ENCODE measurements at regions not wholly inside any gene's neighbourhood (a gene's known extent, or its start where the extent isn't known, plus 50 kb on each side); places are given as distances from the start of the nearest gene placed in this dataset.
"Not testable (repeated sequence)": the region's sequence is repeated elsewhere in the genome, so short reads cannot be mapped to it uniquely, and the experiment has no call there.

GRCh38 chr13:66237411-66238062 is 992.6 kb downstream of the PCDH9 start:
- DNase-seq (ENCODE audit: low read depth in 2 of 2), result no peak

- no peak for DNase-seq (ENCODE audit: low read depth in 2 of 2)
These were observed 996.0 kb downstream of the PCDH9 start for GRCh38 chr13:66234159-66234558.

DNA sequence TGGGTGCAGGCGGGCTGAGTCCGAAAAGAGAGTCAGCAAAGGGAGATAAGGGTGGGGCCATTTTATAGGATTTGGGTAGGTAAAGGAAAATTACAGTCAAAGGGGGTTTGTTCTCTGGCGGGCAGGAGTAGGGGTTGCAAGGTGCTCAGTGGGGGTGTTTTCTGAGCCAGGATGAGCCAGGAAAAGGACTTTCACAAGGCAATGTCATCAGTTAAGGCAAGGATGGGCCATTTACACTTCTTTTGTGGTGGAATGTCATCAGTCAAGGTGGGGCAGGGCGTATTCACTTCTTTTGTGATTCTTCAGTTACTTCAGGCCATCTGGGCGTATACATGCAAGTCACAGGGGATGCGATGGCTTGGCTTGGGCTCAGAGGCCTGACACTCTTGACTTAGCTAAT is 998.2 kb downstream of the PCDH9 start:
- not testable (repeated sequence) for DNase-seq (ENCODE audit: low read depth in 2 of 2)

- no peak for DNase-seq (ENCODE audit: low read depth in 2 of 2)
These were observed 1005.1 kb downstream of the PCDH9 start for GRCh38 chr13:66225072-66225471.

GRCh38 chr13:66224663-66225062 is 1005.5 kb downstream of the PCDH9 start:
- no peak for DNase-seq (ENCODE audit: low read depth in 2 of 2)

DNA sequence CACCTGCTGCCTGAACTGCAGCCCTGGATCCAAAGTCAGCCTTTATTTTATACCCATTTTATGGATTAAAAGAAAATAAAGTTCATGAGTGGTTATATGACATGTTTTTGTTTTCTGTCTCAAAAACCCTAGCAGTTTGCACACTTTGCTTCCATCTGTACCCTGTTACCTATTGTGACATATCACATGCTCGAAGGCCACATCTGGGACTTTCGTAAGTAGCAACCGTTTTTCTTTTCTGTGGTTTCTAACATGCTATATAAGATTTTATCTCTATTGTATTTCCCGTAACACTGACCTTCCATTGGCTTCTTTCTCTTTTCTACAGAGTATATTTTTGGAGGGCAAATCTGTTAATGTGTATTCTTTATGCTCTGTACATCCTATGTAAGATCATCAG is 1007.2 kb downstream of the PCDH9 start:
- no peak for DNase-seq (ENCODE audit: low read depth in 2 of 2)

DNA sequence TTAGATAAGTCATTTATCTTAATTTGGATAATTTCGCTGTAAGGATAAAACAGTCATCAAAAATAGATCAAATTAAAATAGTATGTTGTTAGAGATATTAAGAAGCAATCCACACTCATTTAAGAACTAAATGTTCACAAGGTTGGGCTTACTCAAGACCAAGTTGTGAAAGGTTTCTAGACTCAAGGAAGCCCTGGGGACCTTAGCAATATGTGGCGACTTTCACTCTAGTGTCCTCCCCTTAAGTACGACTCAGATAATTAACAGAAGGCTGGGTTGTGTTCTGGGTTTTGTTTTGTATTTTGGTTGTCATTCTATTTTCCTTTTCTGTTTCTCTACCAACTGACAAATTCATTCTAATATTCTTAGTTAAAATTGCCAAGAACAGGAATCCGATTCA is 1008.0 kb downstream of the PCDH9 start:
- no peak for DNase-seq (ENCODE audit: low read depth in 2 of 2)

- no peak for DNase-seq (ENCODE audit: low read depth in 2 of 2)
These were observed 1010.6 kb downstream of the PCDH9 start for GRCh38 chr13:66219506-66219905.

GRCh38 chr13:66218583-66218982 is 1011.6 kb downstream of the PCDH9 start:
- DNase-seq (ENCODE audit: low read depth in 2 of 2), result no peak

GRCh38 chr13:66216728-66217127 is 1013.4 kb downstream of the PCDH9 start:
- DNase-seq (ENCODE audit: low read depth in 2 of 2), result no peak

- DNase-seq (ENCODE audit: low read depth in 2 of 2), result no peak
These were observed 1015.7 kb downstream of the PCDH9 start for GRCh38 chr13:66214467-66214866.

- no peak for DNase-seq (ENCODE audit: low read depth in 2 of 2)
These were observed 1017.6 kb downstream of the PCDH9 start for GRCh38 chr13:66212511-66212910.

DNA sequence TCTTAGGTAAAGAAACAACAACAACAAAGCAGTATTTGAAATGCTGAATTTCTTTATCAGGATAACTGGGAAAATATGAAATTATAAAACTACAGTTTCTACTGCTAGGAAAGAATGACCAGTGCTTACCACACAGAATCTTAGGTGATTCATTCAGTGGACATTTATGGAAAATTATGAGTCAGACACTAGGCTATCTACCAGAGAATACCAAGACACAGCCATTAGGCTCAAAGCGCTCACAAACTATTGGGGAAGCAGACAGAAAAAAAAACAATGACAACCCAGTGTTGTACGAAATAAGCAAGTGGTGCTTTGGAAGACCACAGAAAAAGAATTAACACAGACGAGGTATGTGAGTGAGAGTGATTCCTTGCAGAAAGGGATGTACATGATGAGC is 1019.5 kb downstream of the PCDH9 start:
- peak; percentile 1 to 72 for DNase-seq (ENCODE audit: low read depth in 2 of 2)

DNA sequence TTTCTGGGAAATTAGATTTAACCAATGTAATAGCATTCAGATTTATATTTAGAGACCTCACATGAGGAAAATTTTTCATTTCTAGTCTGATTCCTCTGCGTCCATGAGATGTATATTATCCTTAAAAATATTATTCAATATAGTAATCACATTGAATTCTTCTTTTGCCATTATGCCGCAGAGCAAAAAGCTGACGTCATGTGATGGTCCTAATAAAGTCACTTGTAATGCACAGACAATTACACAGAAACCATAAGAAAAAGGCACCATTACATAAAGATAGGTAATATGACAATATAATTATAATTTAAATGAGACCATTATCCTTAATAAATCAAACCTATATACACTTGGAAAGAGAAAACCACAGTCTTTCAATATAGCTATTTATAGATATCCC is 1021.5 kb downstream of the PCDH9 start:
- no peak for DNase-seq (ENCODE audit: low read depth in 2 of 2)

GRCh38 chr13:66207610-66208009 is 1022.5 kb downstream of the PCDH9 start:
- no peak for DNase-seq (ENCODE audit: low read depth in 2 of 2)

- no peak for DNase-seq (ENCODE audit: low read depth in 2 of 2)
These were observed 1024.3 kb downstream of the PCDH9 start for GRCh38 chr13:66205807-66206206.

GRCh38 chr13:66200555-66200954 is 1029.6 kb downstream of the PCDH9 start:
- DNase-seq (ENCODE audit: low read depth in 2 of 2), result peak in 1 of 2 donors; percentile 19

GRCh38 chr13:66195238-66195637 is 1034.9 kb downstream of the PCDH9 start:
- DNase-seq (ENCODE audit: low read depth in 2 of 2), result no peak

- no peak for DNase-seq (ENCODE audit: low read depth in 2 of 2)
These were observed 1040.2 kb downstream of the PCDH9 start for GRCh38 chr13:66189986-66190385.

DNA sequence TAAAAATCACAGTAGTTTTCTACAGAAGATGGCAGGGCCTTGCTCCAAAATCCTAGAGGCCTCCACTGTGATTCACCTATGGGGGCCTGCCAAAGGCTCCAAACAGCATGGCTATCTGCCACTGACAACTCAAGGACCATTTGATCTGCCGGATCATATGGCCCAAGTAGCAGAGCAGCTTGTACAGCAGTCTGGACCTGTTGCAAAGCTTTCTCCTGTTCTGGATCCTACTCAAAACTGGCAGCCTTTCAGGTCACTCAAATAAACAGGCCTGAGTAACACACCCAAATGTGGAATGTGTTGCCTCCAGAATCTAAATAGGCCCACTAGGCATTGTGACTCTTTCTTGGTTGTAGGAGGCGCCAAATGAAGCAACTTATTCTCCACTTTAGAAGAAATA is 1049.3 kb downstream of the PCDH9 start:
- no peak for DNase-seq (ENCODE audit: low read depth in 2 of 2)

DNA sequence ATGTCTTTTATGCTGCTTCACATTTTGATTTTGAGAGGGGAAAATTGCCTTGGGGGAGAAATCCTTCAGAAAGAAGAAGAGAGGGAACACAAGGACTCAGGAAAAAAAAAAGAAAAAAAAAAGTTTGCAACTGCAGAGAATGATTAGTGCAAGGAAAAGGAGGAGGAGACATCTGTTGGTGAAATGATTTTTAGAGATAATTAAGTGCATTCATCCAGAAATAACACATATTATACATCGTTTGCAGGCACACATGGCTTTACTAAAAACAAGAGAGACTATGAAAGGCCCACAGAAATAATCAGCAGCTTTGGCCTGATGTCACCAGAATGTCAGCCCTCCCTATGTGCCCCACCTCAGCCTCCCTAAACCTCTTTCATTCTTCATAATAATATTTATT is 1058.2 kb downstream of the PCDH9 start:
- DNase-seq (ENCODE audit: low read depth in 2 of 2), result no peak

- no peak for DNase-seq (ENCODE audit: low read depth in 2 of 2)
These were observed 1067.7 kb downstream of the PCDH9 start for GRCh38 chr13:66162470-66162869.

- DNase-seq (ENCODE audit: low read depth in 2 of 2), result no peak
These were observed 1070.6 kb downstream of the PCDH9 start for GRCh38 chr13:66159511-66159910.

DNA sequence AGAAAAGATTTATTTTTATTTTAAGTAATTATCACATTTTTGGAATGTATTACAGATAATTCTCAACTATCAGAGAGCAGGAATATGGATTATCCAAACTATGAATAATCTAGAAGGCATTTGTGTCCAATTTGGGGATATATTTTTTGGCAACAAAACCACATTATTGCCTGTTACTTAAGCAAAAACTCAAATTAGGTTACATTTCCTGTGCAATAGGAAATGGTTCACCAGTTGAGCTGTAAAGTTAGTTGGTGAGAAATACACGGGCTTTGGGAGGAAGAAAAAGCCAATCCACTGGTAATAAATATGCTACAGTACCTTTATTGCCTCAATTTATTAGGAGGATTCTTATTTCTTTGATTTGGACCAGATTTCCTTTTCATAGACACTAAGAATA is 1075.2 kb downstream of the PCDH9 start:
- DNase-seq (ENCODE audit: low read depth in 2 of 2), result peak; percentile 0 to 51
